HEK293 (cell line): ENCODE measurements at regions not wholly inside any gene's neighbourhood (a gene's known extent, or its start where the extent isn't known, plus 50 kb on each side); places are given as distances from the start of the nearest gene placed in this dataset.

Experiments used
- CTCF ChIA-PET: fragments of 350-600 bp; formaldehyde crosslinking; extraction: SDS; loops from one replicate; lab custom pipeline; 2021; ENCODE audit warnings: antibody characterized with exemption; lab: Yijun Ruan, JAX
- POLR2A ChIA-PET: fragments of 300-600 bp; formaldehyde crosslinking; extraction: SDS; loops from one replicate; lab custom pipeline; 2020; ENCODE audit warnings: antibody characterized with exemption, inconsistent platforms; lab: Yijun Ruan, JAX
- H3K27ac ChIP-seq: fragments of 200-500 bp; sonication (Bioruptor generic); 2 replicates; pipeline ENCODE4 v1.5.1; 2014; ENCODE audit warnings: low read depth, low read length, control low read depth, inconsistent platforms; ENCODE audit errors: extremely low read depth
- H3K36me3 ChIP-seq, 2 experiments: fragments of 200-500 bp in 1 of 2; sonication (Bioruptor generic) in 1 of 2; 1 replicate in 1 of 2; 2 replicates in 1 of 2; pipeline ENCODE4 v1.5.1; 2014 to 2017; ENCODE audit warnings: inconsistent platforms in 2 of 2, low read length in 2 of 2; ENCODE audit not compliant: control insufficient read depth in 2 of 2, insufficient read depth in 1 of 2
- H3K4me1 ChIP-seq: fragments of 200-500 bp; sonication (Bioruptor generic); 2 replicates; pipeline ENCODE4 v1.5.1; 2014; ENCODE audit warnings: mild to moderate bottlenecking, low read length, inconsistent platforms; ENCODE audit not compliant: control insufficient read depth, insufficient read depth
- H3K4me3 ChIP-seq: 2 replicates; pipeline ENCODE4 v1.5.1; 2011; ENCODE audit warnings: low read depth, mild to moderate bottlenecking, control low read depth, low read length, moderate library complexity
- H3K9me3 ChIP-seq: fragments of 200-500 bp; sonication (Bioruptor generic); 2 replicates; pipeline ENCODE4 v1.5.1; 2014; ENCODE audit warnings: low read depth, low read length, inconsistent platforms; ENCODE audit not compliant: control insufficient read depth, insufficient read depth
- BCL11A ChIP-seq: fragments of 450-650 bp; formaldehyde crosslinking; IDR thresholded peaks from 2 replicates; pipeline ENCODE4 v1.5.1; 2016; ENCODE audit warnings: low read depth, missing biosample characterization, missing genetic modification characterization
- GFI1B ChIP-seq: fragments of 450-650 bp; formaldehyde crosslinking; IDR thresholded peaks from 2 replicates; pipeline ENCODE4 v1.5.1; 2016; ENCODE audit warnings: missing biosample characterization, missing genetic modification characterization
- HOXA7 ChIP-seq: sonication (generic); formaldehyde crosslinking; IDR thresholded peaks from 2 replicates; pipeline ENCODE4 v1.8.1; 2022; ENCODE audit warnings: missing genetic modification reagents, borderline replicate concordance
- HOXD13 ChIP-seq: sonication (generic); formaldehyde crosslinking; IDR thresholded peaks from 2 replicates; pipeline ENCODE4 v1.8.0; 2022; ENCODE audit warnings: missing genetic modification reagents, borderline replicate concordance
- ZBTB8A ChIP-seq: fragments of 450-650 bp; formaldehyde crosslinking; IDR thresholded peaks from 2 replicates; pipeline ENCODE4 v1.5.1; 2016; ENCODE audit warnings: missing biosample characterization, missing genetic modification characterization
- ZFP41 ChIP-seq: fragments of 450-650 bp; formaldehyde crosslinking; IDR thresholded peaks from 2 replicates; pipeline ENCODE4 v1.5.1; 2016; ENCODE audit warnings: missing biosample characterization, missing genetic modification characterization, borderline replicate concordance
- ZNF10 ChIP-seq: fragments of 450-650 bp; formaldehyde crosslinking; IDR thresholded peaks from 2 replicates; pipeline ENCODE4 v1.5.1; 2017; ENCODE audit warnings: missing biosample characterization, missing genetic modification characterization
- ZNF19 ChIP-seq: fragments of 450-650 bp; formaldehyde crosslinking; IDR thresholded peaks from 2 replicates; pipeline ENCODE4; 2016; ENCODE audit warnings: missing biosample characterization, missing genetic modification characterization, low read depth
- ZNF211 ChIP-seq: fragments of 450-650 bp; formaldehyde crosslinking; IDR thresholded peaks from 2 replicates; pipeline ENCODE4 v1.5.1; 2016; ENCODE audit warnings: low read depth, missing biosample characterization, missing genetic modification characterization
- ZNF214 ChIP-seq: fragments of 450-650 bp; formaldehyde crosslinking; IDR thresholded peaks from 2 replicates; pipeline ENCODE4 v1.5.1; 2017; ENCODE audit warnings: missing biosample characterization, mild to moderate bottlenecking, missing genetic modification characterization, borderline replicate concordance
- ZNF274 ChIP-seq, 2 experiments: fragments of 200-500 bp in 1 of 2; fragments of 450-650 bp in 1 of 2; sonication (Bioruptor generic) in 1 of 2; formaldehyde crosslinking in 1 of 2; IDR thresholded peaks; 2 replicates each; pipeline versions ENCODE4 v1.5.1 to v1.6.1; 2014 to 2016; ENCODE audit warnings: borderline replicate concordance in 1 of 2, inconsistent platforms in 1 of 2, low read length in 1 of 2, missing biosample characterization in 1 of 2, missing genetic modification characterization in 1 of 2
- ZNF341 ChIP-seq: fragments of 450-650 bp; formaldehyde crosslinking; IDR thresholded peaks from 2 replicates; pipeline ENCODE4; 2016; ENCODE audit warnings: low read depth, missing biosample characterization, missing genetic modification characterization
- ZNF350 ChIP-seq: fragments of 450-650 bp; formaldehyde crosslinking; IDR thresholded peaks from 2 replicates; pipeline ENCODE4 v1.5.0; 2017; ENCODE audit warnings: missing biosample characterization, mild to moderate bottlenecking, missing genetic modification characterization
- ZNF416 ChIP-seq: fragments of 450-650 bp; formaldehyde crosslinking; IDR thresholded peaks from 2 replicates; pipeline ENCODE4 v1.5.1; 2016; ENCODE audit warnings: missing biosample characterization, missing genetic modification characterization
- ZNF560 ChIP-seq: fragments of 450-650 bp; formaldehyde crosslinking; IDR thresholded peaks from 2 replicates; pipeline ENCODE4 v1.5.1; 2017; ENCODE audit warnings: missing biosample characterization, missing genetic modification characterization, borderline replicate concordance
- TF ChIP-seq, protein P1 (sequence below): fragments of 450-650 bp; formaldehyde crosslinking; IDR thresholded peaks from 2 replicates; pipeline ENCODE4 v1.5.1; 2017; ENCODE audit warnings: missing biosample characterization, missing genetic modification characterization
- TF ChIP-seq, protein P2 (sequence below): sonication (generic); formaldehyde crosslinking; IDR thresholded peaks from 2 replicates; pipeline ENCODE4 v1.8.1; 2022; ENCODE audit warnings: mild to moderate bottlenecking, moderate library complexity, missing genetic modification reagents
- TF ChIP-seq, protein P3 (sequence below): fragments of 450-650 bp; formaldehyde crosslinking; IDR thresholded peaks from 2 replicates; pipeline ENCODE4 v1.5.1; 2016; ENCODE audit warnings: missing biosample characterization, missing genetic modification characterization, borderline replicate concordance

- TF ChIP-seq ZNF274 (IDR thresholded peaks at IDR 0.05; ENCODE audit: low read length) (no peak), ZNF274 (tag by site-specific recombination; IDR thresholded peaks at IDR 0.05; ENCODE audit: borderline replicate concordance) (no peak), ZFP41 (no peak), ZNF350 (tag by site-specific recombination) (no peak), BCL11A (tag by site-specific recombination) (no peak), ZNF341 (tag by site-specific recombination) (no peak), HOXA7 (no peak)
- TF ChIP-seq, protein P1, sequence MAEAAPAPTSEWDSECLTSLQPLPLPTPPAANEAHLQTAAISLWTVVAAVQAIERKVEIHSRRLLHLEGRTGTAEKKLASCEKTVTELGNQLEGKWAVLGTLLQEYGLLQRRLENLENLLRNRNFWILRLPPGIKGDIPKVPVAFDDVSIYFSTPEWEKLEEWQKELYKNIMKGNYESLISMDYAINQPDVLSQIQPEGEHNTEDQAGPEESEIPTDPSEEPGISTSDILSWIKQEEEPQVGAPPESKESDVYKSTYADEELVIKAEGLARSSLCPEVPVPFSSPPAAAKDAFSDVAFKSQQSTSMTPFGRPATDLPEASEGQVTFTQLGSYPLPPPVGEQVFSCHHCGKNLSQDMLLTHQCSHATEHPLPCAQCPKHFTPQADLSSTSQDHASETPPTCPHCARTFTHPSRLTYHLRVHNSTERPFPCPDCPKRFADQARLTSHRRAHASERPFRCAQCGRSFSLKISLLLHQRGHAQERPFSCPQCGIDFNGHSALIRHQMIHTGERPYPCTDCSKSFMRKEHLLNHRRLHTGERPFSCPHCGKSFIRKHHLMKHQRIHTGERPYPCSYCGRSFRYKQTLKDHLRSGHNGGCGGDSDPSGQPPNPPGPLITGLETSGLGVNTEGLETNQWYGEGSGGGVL, result no peak
- TF ChIP-seq, protein P2, sequence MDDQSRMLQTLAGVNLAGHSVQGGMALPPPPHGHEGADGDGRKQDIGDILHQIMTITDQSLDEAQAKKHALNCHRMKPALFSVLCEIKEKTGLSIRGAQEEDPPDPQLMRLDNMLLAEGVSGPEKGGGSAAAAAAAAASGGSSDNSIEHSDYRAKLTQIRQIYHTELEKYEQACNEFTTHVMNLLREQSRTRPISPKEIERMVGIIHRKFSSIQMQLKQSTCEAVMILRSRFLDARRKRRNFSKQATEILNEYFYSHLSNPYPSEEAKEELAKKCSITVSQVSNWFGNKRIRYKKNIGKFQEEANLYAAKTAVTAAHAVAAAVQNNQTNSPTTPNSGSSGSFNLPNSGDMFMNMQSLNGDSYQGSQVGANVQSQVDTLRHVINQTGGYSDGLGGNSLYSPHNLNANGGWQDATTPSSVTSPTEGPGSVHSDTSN, result no peak
These were observed 105.1 kb upstream of the NPVF start (continued) for GRCh38 chr7:25333296-25333928.

- Histone ChIP-seq H3K9me3 (no peaks in the 10 kb centered on the region), H3K36me3 (no peaks in the 10 kb centered on the region), H3K4me3 (no peak overlapping the region), H3K27ac (no peak overlapping the region), H3K4me1 (no peaks in the 10 kb centered on the region)
- TF ChIP-seq ZNF10 (no peak), ZNF19 (tag by site-specific recombination) (no peak), ZBTB8A (tag by site-specific recombination) (no peak), ZNF416 (tag by site-specific recombination) (no peak), ZNF560 (tag by site-specific recombination) (no peak), GFI1B (tag by site-specific recombination) (no peak), HOXD13 (CRISPR knock-in tag) (no peak), ZNF211 (tag by site-specific recombination) (no peak), ZNF214 (no peak)
- TF ChIP-seq, protein P3, sequence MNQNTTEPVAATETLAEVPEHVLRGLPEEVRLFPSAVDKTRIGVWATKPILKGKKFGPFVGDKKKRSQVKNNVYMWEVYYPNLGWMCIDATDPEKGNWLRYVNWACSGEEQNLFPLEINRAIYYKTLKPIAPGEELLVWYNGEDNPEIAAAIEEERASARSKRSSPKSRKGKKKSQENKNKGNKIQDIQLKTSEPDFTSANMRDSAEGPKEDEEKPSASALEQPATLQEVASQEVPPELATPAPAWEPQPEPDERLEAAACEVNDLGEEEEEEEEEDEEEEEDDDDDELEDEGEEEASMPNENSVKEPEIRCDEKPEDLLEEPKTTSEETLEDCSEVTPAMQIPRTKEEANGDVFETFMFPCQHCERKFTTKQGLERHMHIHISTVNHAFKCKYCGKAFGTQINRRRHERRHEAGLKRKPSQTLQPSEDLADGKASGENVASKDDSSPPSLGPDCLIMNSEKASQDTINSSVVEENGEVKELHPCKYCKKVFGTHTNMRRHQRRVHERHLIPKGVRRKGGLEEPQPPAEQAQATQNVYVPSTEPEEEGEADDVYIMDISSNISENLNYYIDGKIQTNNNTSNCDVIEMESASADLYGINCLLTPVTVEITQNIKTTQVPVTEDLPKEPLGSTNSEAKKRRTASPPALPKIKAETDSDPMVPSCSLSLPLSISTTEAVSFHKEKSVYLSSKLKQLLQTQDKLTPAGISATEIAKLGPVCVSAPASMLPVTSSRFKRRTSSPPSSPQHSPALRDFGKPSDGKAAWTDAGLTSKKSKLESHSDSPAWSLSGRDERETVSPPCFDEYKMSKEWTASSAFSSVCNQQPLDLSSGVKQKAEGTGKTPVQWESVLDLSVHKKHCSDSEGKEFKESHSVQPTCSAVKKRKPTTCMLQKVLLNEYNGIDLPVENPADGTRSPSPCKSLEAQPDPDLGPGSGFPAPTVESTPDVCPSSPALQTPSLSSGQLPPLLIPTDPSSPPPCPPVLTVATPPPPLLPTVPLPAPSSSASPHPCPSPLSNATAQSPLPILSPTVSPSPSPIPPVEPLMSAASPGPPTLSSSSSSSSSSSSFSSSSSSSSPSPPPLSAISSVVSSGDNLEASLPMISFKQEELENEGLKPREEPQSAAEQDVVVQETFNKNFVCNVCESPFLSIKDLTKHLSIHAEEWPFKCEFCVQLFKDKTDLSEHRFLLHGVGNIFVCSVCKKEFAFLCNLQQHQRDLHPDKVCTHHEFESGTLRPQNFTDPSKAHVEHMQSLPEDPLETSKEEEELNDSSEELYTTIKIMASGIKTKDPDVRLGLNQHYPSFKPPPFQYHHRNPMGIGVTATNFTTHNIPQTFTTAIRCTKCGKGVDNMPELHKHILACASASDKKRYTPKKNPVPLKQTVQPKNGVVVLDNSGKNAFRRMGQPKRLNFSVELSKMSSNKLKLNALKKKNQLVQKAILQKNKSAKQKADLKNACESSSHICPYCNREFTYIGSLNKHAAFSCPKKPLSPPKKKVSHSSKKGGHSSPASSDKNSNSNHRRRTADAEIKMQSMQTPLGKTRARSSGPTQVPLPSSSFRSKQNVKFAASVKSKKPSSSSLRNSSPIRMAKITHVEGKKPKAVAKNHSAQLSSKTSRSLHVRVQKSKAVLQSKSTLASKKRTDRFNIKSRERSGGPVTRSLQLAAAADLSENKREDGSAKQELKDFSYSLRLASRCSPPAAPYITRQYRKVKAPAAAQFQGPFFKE (tag by site-specific recombination), result no peak
- POLR2A ChIA-PET, result no interaction called here
- CTCF ChIA-PET, result interaction anchor here (0.6 to 0.7 kb wide), 2 partner anchors 64 to 225 kb away, joined by 3 to 4 read pairs; no protein-coding TSS in a partner anchor
These were observed 119.2 kb upstream of the NPVF start for GRCh38 chr7:25347360-25348066.
